Frontal cortex (tissue), 3 donors: ENCODE measurements at regions not wholly inside any gene's neighbourhood (a gene's known extent, or its start where the extent isn't known, plus 50 kb on each side); places are given as distances from the start of the nearest gene placed in this dataset.

Experiments used
- DNase-seq, 2 donors: peaks; one replicate each; pipeline ENCODE4 v3.0.0; 2012; ENCODE audit warnings: low spot score in 2 of 2
- FAIRE-seq: peaks from 2 replicates; lab custom pipeline; 2012; peaks lifted over from hg19 to GRCh38; lab: Jason Lieb, UNC
- donor health status: control.
- donor health status: control.
- donor health status: control.

DNA sequence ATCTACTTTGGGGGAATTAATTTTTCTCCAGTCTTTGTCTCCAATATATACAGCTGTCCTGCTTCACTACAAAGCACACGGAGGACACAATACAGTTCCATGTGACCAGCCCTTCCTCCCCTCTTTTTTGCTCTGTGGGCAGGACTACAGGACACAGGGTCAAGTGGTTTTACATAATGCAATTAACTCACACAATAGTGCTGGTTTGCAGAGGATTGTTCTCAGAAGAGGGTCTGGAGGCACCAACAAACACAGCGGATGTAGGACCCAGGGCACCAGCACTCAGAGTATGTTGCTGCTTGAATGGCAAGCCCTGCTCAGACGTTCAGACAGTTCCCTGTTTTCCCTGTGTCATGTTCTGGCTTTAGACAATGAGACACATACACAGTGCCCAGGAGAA is 52.0 kb upstream of the NPTX2 start:
- DNase-seq (no peak), FAIRE-seq (no peak)

DNA sequence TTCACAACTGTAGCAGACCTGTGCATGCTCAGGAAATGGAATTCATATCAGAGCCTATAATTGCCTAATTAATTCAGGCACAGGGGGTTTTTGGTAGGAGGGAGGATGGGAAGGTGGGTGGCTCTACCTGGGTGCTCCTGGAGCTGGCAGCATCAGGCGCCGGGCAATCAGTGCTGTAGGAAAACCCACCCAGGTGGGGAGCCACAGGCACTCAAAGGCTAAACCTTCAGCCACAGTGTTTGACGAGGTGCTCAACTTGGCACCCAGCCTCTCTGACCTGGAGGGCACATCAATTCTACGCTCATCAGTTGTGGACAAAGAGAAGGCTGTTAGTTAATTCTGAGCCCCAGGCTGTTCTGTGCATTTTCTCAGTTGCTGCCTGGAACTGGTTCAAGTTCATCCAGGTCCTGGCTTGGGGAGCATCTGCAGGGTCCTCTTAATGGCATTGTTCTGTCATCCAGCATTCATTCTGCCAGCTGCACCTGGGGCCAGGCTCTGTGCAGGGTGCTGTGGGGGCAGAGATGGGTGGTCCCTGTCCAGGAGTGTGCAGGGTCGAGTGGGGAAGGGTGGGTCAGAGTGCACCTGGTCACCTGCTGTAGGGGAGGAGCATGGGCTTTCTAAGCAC is 54.1 kb upstream of the NPTX2 start:
- FAIRE-seq (no peak), DNase-seq (no peak)

DNA sequence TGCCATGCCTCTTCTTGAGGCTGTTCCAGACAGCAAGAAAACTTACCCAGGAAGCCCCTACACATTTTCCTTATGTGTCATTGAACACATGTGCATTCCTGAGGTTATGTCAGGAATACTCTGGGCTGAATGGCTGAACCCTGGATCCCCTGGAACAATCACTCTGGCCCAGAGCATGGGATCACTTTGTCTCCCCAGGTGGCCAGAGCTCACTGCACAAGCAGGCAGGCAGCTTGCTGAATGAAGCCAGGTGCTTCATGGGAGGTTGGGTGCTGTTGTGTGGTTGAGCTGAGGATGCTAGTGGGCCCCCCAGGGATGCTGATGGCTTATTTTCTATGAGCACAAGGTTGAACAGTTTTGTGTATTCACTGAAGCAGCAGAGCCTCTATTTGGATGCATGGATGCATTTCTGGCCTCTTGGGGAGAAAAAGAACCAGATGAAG is 54.7 kb upstream of the NPTX2 start:
- FAIRE-seq (no peak), DNase-seq (no peak)

DNA sequence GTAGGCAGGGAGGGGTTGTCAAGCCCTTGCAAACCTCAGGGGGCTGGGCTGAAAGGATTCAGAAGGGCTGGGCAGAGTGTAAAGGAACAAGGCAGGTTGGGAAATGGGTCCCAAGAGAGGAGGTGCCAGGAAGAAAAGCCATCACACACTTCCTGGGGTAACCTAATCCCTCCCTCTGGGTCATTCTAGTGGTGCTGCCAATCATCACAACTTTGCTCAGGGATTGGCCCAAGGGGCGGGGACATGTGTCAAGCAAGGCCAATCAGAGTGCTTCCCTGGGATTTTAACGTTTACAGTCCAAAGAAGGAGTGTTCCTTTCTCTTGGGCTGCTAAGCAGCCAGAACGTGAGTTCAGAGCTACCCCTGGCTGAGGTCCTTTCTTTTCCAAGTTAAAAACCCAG is 57.1 kb upstream of the NPTX2 start:
- FAIRE-seq (no peak), DNase-seq (no peak)

DNA sequence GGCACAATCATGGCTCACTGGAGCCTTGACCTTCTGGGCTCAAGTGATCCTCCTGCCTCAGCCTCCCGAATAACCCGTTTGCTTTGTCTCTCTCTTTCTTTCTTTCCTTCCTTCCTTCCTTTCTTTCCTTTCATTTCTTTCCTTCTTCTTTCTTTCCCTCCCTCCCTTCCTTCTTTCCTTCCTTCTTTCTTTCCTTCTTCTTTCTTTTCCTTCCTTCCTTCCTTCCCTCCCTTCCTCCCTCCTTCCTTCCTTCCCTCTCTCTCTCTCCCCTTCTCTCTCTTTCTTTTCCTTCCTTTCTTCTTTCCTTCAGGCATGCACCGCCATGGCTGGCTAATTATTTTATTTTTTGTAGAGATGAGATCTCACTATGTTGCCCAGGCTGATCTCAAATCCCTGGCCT is 57.9 kb upstream of the NPTX2 start:
- no peak for FAIRE-seq
- no peak for DNase-seq

DNA sequence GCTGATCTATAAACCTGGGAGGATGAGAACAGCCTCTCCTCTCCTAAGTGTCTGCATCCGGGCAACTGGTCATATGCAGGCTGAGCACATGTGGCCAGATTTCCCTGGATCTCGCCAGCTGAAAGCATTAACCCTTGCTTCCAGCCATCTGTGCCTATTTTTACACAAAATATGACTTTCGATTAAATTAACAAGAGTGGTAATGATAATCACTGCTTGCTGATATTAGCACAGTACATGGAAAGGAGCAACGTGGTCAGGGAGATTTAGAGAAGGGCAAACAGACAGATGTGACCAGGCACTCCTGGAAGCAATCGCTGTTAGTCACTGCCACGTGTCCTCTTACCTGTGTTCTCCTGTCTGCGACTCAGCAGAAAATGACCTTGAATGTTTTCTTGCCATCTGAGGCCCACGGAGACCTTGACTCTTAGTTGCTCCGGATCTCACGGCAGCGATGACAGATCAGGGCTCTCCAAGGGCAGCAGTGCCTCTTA is 59.5 kb upstream of the NPTX2 start:
- DNase-seq: no peak
- no peak for FAIRE-seq

DNA sequence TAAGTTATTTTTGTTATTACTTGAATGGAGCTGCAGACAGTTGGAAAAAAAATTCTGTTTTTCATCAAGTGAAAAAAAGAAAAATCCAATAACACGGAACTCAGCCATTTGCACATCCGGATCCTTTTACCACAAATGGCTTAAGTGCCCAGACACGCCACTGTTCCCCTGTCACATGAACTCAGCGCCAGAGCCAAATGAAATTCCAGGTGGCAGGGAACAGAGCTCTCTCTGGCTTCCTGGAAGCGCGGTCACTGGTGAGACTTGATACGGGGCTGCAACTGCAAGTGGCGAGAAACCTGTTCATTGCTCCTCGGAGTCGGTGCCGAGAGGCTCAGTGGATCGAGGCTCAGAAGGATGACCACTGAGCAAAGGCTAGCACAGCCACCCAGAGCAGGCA is 60.8 kb upstream of the NPTX2 start:
- no peak for DNase-seq
- FAIRE-seq: no peak

DNA sequence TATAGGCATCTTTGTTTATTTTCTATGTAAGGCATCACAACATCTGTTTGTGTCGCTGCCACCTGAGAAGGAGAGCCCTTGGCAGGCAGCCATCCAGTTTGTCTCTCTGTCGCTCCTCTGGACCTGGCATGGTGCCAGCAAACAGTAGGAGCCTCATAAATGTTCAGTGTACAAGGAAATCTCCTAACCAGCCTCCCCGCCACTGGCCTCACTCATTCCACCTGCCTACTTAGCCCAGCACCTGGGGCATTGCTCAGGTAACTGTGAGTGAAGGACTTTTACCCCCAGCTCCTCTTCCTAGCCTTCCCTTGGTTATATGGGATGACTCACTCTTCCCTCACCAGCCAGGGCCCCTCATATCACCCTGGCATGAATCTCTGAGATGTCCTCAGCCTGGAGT is 61.7 kb upstream of the NPTX2 start:
- DNase-seq (no peak), FAIRE-seq (no peak)

DNA sequence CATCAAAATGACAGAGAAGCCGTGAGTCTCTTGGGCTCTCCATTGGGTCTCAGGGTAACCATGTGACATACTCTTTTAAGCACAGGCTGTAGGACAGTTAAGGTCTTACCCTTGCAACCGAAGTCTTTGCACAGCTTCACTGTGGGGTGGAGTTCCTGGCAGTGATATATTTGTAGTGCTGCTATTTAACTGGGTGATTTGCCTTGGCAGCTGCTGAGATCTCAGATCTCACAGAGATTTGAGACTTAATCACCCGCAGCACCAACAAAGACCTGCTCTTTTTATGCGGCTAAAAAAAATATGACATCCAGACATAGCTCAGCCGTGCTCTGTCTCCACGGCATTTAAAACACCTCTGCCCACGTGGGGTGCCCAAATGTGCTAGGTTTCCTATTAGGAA is 63.4 kb upstream of the NPTX2 start:
- no peak for FAIRE-seq

DNA sequence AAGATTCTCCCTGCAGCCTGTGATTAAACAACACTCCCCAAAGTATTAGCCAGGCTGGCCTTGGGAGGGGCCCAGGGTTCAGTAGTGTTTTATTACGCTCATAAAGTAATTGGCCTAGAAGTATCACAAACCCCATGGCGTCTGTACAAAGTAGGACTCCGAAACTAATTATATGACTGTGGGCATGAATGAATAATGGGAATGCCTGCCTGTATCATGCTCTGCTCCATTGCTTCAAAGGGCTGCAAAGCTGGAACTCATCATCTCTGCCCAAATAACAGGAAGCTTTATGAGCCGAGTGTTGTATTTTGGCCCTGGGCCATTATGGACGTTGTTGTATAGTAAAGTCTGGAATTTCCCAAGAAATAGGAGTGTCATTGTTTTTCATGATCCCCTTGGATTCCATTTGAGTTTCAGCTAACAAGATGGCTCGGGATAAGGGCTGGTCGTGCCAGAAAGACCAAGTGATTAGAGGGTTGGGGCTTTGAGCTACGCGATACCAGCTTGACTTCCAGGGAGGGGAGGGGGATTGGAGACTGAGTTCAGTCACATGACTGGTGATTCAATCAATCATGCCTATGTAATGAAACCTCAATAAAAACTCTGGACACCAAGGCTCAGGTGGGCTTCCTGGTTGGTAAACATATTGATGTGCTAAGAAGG is 65.3 kb upstream of the NPTX2 start:
- no peak for FAIRE-seq
- no peak for DNase-seq

More for the DNA sequence above, 63.4 kb upstream of the NPTX2 start:
- no peak for DNase-seq

DNA sequence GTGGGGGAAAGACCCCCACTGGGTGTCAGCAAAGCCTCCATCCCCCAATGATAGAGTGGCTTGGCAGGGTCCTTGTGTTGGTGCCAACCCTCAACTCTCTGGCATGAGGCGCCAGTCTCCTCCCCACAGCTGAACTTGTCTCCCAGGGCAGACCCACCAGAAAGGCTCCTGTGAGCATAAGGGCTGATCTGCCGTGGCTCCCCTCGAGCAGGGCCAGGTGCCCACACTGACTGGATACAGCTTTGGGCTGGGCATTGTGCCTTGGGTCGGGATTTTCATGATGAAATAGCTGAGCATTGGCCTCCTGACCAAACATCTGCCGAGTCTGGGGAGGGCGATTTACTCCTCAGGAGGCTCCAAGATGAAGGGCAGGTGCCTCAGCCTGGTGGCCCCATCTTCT is 68.1 kb upstream of the NPTX2 start:
- FAIRE-seq (no peak), DNase-seq (no peak)

DNA sequence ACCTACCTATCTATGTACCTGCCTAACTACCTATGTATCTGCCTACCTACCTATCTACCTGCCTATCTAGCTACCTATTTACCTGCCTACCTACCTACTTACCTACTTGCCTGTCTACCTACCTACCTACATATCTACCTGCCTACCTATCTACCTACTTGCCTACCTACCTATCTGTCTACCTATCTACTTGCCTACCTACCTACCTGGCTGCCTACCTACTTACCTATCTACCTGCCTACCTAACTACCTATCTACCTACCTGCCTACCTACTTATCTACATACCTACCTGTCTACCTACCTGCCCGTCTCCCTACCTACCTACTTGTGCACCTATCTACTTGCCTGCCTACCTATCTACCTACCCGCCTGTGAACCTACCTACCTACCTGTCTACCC is 68.7 kb upstream of the NPTX2 start:
- FAIRE-seq: no peak
- no peak for DNase-seq

DNA sequence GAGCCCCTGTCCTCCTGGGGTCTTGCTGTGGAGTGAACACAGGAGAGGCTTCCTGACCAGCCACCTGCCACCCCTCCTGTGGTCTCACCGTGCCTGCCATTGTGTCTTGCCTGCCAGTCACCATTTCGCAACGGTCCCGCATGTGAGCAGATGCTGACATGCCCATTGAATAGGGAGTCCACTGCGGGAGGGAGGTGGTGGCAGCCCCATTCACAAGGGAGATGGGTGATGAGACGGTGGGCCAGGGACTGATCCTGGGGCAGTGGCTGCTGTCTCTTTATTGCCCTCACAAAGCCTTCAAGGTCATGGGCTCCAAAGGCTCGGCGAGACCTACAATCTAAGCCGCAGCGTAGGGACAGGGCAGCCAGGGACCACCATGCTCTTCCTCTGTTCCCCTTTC is 76.0 kb upstream of the NPTX2 start:
- DNase-seq: no peak
- no peak for FAIRE-seq

DNA sequence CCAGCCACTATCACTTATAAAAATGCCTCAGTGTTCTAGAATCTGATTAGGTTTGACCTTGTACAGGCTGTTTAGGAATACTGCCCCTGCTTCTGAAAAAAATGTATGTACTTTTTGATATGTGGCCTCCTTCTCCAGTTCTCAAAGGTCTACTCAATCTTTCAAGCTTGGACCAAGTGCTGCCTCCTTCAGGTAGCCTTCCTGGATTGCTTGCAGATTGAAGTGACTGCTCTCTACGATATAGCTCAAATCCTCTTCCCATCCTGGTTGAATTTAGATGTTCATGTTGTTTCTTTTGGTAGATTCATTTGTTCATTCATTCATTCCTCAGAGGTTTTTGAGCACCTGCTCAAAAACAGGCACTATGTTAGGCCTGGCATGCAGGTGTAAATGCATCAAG is 77.2 kb upstream of the NPTX2 start:
- DNase-seq (no peak), FAIRE-seq (no peak)

DNA sequence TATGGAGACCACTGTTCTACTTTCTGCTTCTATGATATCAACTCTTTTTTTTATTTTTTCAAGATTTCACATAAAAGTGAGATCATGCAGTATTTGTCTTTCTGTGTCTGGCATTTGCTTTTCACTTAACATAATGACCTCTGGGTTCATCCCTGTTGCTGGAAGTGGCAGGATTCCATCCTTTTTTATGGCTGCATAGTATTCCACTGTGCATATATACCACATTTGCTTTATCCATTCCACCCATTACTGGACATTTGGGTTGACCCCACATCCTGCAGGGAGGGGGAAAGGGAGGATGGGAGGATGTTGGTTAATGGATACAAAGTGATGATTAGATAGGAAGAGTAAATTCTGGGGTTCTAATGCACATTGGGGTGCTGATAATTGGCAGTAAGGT is 80.3 kb upstream of the NPTX2 start:
- DNase-seq (no peak), FAIRE-seq (no peak)

DNA sequence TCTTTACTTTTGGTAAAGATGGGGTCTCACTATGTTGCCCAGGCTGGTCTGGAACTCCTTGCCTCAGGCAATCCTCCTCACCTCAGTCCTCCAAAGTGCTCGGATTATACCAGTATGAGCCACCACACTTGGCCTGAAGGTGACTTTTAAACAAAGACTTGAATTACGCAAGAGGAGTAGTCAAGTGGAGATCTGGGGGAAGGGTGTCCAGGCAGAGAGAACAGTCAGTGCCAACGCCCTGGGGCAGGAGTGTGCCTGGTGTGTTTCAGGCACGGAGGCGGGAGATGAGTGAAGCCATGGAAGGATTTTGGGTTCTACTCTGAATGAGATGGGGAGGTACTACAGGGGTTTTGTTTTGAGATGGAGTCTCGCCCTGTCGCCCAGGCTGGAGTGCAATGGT is 82.6 kb upstream of the NPTX2 start:
- no peak for FAIRE-seq

DNA sequence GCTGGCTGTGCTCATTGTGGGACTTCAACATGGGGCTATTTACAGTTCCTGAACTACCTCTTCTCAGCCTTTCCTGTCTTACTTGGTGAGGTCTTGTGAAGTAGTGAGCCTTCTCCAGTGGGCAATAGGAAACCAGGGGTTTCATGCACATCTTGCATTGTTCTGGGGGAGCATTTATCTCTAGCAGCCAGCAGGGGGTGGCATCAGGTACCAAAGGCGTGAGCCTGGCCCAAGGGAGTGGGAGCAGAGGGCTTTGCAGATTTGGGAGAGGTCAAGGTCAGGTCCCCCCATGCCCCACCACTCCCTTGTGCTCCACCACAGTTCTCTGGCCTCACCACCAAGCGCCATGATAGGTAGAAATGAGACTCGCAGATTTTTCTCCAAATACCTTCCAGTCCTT is 85.4 kb upstream of the NPTX2 start:
- DNase-seq: no peak
- FAIRE-seq: no peak

More for the DNA sequence above, 82.6 kb upstream of the NPTX2 start:
- no peak for DNase-seq

DNA sequence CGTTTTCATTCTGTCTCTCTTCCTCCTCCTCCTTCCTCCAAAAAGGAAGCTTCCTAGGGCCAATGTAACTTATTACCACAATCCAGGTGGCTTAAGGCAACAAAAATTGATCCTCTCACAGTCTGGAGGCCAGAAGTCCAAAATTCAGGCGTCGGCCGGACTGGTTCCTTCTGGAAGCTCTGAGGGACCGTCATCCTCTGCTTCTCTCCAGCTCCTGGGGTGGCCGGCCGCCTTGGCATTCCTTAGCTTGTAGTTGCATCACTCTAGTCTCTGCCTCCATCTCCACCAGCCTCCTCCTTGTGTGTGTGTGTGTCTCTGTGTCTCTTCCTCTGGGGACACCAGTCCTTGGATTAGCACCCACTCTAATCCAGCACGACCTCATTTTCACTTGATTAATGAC is 89.0 kb upstream of the NPTX2 start:
- DNase-seq: no peak
- no peak for FAIRE-seq

DNA sequence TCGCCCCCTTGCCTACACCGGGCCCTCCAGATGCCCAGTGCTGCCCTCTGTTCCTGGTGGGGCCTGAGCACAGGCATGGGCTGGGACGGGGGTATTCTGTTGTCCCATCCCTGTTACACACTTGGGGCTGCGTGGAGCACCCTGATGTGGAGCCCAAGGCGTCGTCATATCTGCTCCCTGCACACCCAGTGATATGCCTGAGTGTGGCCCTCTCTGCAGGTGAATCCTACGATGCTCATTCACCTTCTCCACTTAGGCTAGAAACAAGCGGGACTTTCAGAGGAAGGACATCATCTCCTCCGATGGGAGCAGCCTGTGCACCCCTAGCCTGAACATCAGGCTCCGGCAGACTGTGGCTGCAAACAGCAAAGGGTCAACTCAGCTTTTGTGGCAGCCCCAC is 91.0 kb upstream of the NPTX2 start:
- DNase-seq (no peak), FAIRE-seq (no peak)

DNA sequence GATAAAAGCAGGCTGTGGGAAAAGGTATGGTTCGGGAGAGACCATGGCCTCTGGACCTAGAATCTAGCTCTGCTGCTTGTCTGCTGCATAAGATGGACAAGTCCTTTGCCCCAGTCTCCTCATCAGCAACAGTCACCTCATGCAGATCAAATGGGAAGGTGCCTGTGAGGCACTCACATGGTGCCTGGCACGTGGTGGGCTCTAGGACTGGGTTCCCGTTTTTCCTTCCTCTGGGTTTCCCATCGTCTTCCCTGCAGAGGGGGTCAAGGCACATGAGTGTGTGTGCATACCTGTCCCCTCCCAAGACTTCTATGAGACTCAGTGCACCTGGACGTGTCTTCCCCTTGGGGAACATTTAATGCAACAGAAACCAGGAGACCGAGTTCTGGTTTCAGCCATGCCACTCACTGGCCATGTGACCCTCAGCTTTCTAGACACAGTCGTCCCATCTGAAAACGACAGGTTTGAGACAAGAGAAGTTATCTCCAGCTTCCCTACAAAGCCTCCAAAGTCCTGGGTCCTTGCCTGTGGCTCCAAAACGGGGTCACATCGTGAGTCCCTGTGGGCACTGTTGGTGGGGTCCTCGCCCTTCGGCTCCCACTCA is 95.9 kb upstream of the NPTX2 start:
- FAIRE-seq (no peak), DNase-seq (no peak)

DNA sequence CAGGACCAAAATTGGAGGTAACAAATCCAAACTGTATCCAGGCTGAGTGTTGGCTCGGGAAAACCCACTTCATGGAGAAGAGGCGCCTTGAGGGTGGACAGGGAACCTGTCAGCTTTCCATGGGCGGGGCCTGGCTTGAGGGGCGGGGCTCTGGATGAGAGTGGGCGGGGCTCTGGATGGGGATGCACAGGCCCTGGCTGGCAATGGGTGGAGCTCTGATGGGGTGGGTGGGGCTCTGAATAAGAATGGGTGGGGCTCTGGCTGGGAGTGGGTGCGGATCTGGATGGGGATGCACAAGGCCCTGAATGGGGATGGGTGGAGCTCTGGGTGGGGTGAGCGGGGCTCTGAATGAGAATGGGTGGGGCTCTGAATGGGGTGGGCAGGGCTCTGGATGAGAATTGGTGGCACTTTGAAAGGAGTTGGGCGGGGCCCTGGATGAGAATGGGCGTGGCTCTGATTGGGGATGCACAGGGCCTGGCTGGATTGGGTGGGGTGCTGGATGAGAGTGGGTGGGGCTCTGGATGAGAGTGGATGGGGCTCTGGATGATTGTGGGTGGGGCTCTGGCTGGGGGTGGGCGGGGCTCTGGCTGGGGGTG is 96.6 kb upstream of the NPTX2 start:
- FAIRE-seq (no peak), DNase-seq (no peak)
